H1 (cell line): ENCODE measurements at regions not wholly inside any gene's neighbourhood (a gene's known extent, or its start where the extent isn't known, plus 50 kb on each side); places are given as distances from the start of the nearest gene placed in this dataset.

Experiments used
- ASH2L ChIP-seq: fragments of 200-600, 300-600 bp; sonication (generic); IDR thresholded peaks from one replicate; pipeline ENCODE4 v1.7.1; 2017; ENCODE audit warnings: low read length
- CHD2 ChIP-seq: IDR thresholded peaks from 2 replicates; pipeline ENCODE4 v1.6.1; 2012; ENCODE audit warnings: low read length, improper control_type of control experiment
- POLR2A ChIP-seq, 2 experiments: IDR thresholded peaks; 1 replicate in 1 of 2; 2 replicates in 1 of 2; pipeline ENCODE4 v1.6.1; 2011; ENCODE audit warnings: low read depth in 2 of 2, low read length in 2 of 2, mild to moderate bottlenecking in 2 of 2; ENCODE audit errors: control extremely low read depth in 1 of 2
- SAP30 ChIP-seq: fragments of 300-600 bp; sonication (generic); IDR thresholded peaks from 2 replicates; pipeline ENCODE4 v1.7.1; 2012; ENCODE audit warnings: low read length, moderate library complexity, mild to moderate bottlenecking, inconsistent platforms; ENCODE audit not compliant: insufficient read depth, insufficient replicate concordance
- SP4 ChIP-seq: IDR thresholded peaks from 2 replicates; pipeline ENCODE4 v1.6.1; 2012; ENCODE audit warnings: low read length, inconsistent platforms
- TBP ChIP-seq: IDR thresholded peaks from 2 replicates; pipeline ENCODE4 v1.6.1; 2011; ENCODE audit warnings: low read depth, low read length, improper control_type of control experiment
- TF ChIP-seq, protein P1 (sequence below): IDR thresholded peaks from 2 replicates; pipeline ENCODE4 v1.6.1; 2012; ENCODE audit warnings: inconsistent platforms

DNA sequence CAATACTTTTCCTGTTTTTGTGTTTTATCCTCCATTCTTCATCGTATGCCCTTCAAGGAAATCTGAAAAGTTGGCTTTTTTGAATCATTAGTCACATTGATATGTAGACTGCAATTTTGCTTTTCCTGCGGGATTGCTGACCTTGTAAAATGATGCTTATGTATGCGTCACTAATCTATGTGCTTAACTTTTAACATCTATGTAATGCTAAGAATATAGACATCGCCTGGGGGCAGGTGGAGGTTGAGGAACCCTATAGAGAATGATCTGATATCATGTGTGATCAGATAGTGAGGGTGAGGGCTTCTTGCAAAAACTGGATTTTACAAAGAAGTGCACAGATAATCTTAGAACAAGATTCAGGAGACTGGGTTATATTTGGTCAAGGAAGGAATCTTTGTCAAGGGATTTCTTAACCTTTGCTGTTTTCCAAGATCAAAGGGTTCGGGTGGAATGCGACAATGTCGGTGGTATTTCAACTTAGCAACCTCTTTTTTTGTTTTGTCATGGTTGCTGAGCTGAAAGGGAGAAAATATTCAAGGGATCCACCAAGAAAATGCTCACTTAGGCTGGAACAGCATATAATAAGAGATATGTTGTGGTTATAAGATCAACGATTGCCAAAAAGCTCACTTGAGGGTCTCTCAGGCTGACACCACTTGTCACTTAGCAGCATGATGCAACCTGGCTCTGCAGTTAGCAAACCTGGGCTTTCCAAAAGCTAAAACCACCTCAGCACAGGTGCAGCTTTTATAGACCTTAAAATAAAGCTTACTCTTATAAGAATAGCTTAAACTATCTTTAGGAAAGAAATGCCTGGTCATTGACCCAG lies 70.6 kb upstream of the PUDP start (continued):
- TF ChIP-seq, protein P1, sequence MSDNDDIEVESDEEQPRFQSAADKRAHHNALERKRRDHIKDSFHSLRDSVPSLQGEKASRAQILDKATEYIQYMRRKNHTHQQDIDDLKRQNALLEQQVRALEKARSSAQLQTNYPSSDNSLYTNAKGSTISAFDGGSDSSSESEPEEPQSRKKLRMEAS, result no peak
- TF ChIP-seq POLR2A (IDR thresholded peaks at IDR 0.05; ENCODE audit: control extremely low read depth in 1 of 2, low read depth in 2 of 2, low read length in 2 of 2), result no peak
- no peak for TF ChIP-seq SP4
- TF ChIP-seq CHD2, result no peak
- no peak for TF ChIP-seq SAP30
- no peak for TF ChIP-seq TBP
- no peak for TF ChIP-seq ASH2L
